ENCODE measurements at regions not wholly inside any gene's neighbourhood (a gene's known extent, or its start where the extent isn't known, plus 50 kb on each side); places are given as distances from the start of the nearest gene placed in this dataset.

DNA sequence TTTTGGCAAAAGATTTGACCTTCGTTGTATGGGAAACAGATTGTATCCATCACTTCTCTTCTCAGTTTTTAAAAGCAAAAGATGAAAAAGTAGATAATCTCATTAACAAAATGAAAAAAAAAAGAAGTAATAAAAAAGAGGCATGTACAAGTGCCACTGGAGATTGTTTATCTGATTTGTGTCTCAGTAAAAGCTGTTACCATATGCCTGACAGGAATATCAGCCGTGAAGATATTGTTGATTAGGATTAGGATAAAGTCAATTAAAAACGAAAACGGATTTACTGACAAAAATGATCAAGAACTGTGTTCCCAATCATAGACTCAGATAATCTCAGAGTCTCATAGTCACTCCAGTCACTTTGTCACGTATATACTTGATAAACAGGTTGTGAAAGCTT is 842.1 kb upstream of the SLC10A2 start:
- Histone ChIP-seq H3K27me3 (replicated peaks; ENCODE audit: insufficient read depth) (no peaks in the 10 kb centered on the region), H3K4me1 (ENCODE audit: insufficient read depth) (no peaks in the 10 kb centered on the region), H3K79me2 (ENCODE audit: insufficient read depth) (no peaks in the 10 kb centered on the region), H3K4me2 (ENCODE audit: unreplicated experiment) (no peak overlapping the region), H4K20me1 (ENCODE audit: insufficient read depth) (no peaks in the 10 kb centered on the region), H3K9me3 (ENCODE audit: low read depth) (no peaks in the 10 kb centered on the region), H3F3A (ENCODE audit: insufficient read depth) (no peaks in the 10 kb centered on the region), H3K27ac (no peak overlapping the region), H3K4me3 (no peak overlapping the region), H3K36me3 (ENCODE audit: low read depth) (no peaks in the 10 kb centered on the region), H3K9ac (no peak overlapping the region), H2AFZ (no peak overlapping the region), H3K9me2 (ENCODE audit: insufficient read depth) (no peaks in the 10 kb centered on the region)
- DNase-seq: no peak
- in situ Hi-C loops (cut with MboI): no loop called here
- TF ChIP-seq EZH2 (IDR thresholded peaks at IDR 0.05; ENCODE audit: insufficient read depth, poor library complexity, severe bottlenecking): no peak
- 27 to 29% methylated on average over 5 of the region's 5 CpGs for WGBS, 2 experiments (ENCODE audit: low coverage in 1 of 2, low lambda C conversion rate in 2 of 2, missing lambda C conversion rate in 2 of 2)

DNA sequence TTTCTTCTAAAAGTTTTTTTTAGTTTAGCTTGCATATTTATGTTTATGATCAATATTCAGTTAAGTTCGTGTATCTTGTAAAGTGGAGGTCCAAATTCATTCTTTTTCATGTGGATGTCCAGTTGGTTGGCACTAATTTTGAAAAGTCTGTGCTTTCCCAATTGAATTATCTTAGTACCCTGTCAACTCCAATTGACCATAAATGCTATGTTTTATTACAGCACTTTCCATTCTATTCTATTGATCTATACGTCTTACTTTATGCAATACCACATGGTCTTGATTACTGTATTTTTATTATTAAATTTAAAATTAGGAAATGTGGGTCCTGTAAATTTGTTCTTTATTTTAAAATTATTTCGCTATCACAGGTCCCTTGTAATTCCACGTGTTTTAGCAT is 837.6 kb upstream of the SLC10A2 start:
- Histone ChIP-seq H3K4me1 (ENCODE audit: insufficient read depth) (no peaks in the 10 kb centered on the region), H3K27me3 (replicated peaks; ENCODE audit: insufficient read depth) (no peaks in the 10 kb centered on the region), H3K79me2 (ENCODE audit: insufficient read depth) (no peaks in the 10 kb centered on the region), H3K36me3 (ENCODE audit: low read depth) (no peaks in the 10 kb centered on the region), H4K20me1 (ENCODE audit: insufficient read depth) (no peaks in the 10 kb centered on the region), H3K4me2 (ENCODE audit: unreplicated experiment) (no peak overlapping the region), H3K9me2 (ENCODE audit: insufficient read depth) (no peaks in the 10 kb centered on the region), H3K9ac (no peak overlapping the region), H3K9me3 (ENCODE audit: low read depth) (no peaks in the 10 kb centered on the region), H2AFZ (no peak overlapping the region), H3K4me3 (no peak overlapping the region), H3F3A (ENCODE audit: insufficient read depth) (no peaks in the 10 kb centered on the region), H3K27ac (no peak overlapping the region)
- in situ Hi-C loops (cut with MboI): no loop called here
- WGBS, 2 experiments (ENCODE audit: low coverage in 1 of 2, low lambda C conversion rate in 2 of 2, missing lambda C conversion rate in 2 of 2): 30 to 31% methylated on average over 4 of the region's 4 CpGs
- no peak for TF ChIP-seq EZH2phosphoT487 (IDR thresholded peaks at IDR 0.05; ENCODE audit: insufficient read depth, low read depth)
- no peak for TF ChIP-seq EZH2 (IDR thresholded peaks at IDR 0.05; ENCODE audit: insufficient read depth, poor library complexity, severe bottlenecking)
- no peak for DNase-seq

DNA sequence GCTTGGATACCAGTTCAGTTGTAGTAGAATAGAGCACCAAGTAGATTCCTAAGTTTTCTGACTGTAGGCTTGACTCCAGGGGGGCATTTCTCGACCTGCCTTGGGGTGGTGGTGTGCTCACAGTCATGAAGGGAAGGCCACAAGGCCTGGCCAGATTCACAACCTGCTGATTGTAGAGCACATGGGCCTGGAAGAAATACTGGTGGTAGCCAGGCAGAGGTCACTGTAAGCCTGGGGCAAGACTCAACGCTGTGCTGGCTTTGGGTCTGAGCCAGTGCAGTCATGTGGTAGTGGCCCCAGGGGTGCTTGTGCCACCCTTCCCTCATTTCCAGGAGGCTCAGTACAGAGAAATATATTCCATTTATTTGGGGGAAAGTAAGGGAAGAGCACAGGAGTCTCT is 832.3 kb upstream of the SLC10A2 start:
- Histone ChIP-seq H3K36me3 (ENCODE audit: low read depth) (no peaks in the 10 kb centered on the region), H3F3A (ENCODE audit: insufficient read depth) (no peaks in the 10 kb centered on the region), H3K9me3 (ENCODE audit: low read depth) (no peaks in the 10 kb centered on the region), H3K4me2 (ENCODE audit: unreplicated experiment) (no peak overlapping the region), H3K4me3 (no peak overlapping the region), H3K79me2 (ENCODE audit: insufficient read depth) (no peaks in the 10 kb centered on the region), H3K4me1 (ENCODE audit: insufficient read depth) (no peaks in the 10 kb centered on the region), H3K27ac (no peak overlapping the region), H3K9me2 (ENCODE audit: insufficient read depth) (no peaks in the 10 kb centered on the region), H4K20me1 (ENCODE audit: insufficient read depth) (no peaks in the 10 kb centered on the region), H3K27me3 (replicated peaks; ENCODE audit: insufficient read depth) (no peaks in the 10 kb centered on the region), H2AFZ (no peak overlapping the region), H3K9ac (no peak overlapping the region)
- no peak for DNase-seq
- TF ChIP-seq EZH2phosphoT487 (IDR thresholded peaks at IDR 0.05; ENCODE audit: insufficient read depth, low read depth): no peak
- in situ Hi-C loops (cut with MboI): no loop called here
- 20 to 40% methylated on average over 2 of the region's 2 CpGs for WGBS, 2 experiments (ENCODE audit: low coverage in 1 of 2, low lambda C conversion rate in 2 of 2, missing lambda C conversion rate in 2 of 2)

DNA sequence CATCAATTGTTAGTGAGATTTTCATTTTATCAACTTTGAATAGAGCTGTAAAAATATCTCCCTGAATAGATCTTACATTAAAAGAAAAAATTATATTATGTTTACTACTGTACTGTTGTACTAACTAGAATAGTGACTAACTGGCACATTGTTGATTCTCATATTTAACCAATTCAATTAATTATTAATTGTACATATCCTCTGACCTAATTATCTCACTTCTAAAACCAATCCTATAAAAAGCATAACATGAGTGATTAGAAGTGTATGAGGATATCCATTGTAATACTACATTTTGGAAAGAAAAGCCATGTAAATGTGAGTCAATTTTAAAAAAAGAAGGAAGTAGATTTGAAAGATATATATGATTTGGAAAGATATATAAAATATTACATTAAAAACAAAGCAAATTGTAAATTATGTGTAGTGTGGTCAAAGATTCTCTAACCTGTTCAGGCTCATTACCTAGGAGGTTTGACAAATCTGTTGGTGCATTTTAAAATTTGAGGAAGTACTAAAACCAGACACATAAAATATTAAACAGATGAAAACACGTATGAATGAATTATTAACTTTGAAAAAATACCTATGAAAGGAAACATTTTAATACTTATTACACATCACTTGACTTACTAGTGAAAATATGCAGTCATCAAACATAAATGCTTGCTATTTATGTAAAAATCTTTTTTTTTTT is 829.8 kb upstream of the SLC10A2 start:
- in situ Hi-C loops (cut with MboI): no loop called here
- TF ChIP-seq EZH2 (IDR thresholded peaks at IDR 0.05; ENCODE audit: insufficient read depth, poor library complexity, severe bottlenecking): no peak
- no peak for TF ChIP-seq EZH2phosphoT487 (IDR thresholded peaks at IDR 0.05; ENCODE audit: insufficient read depth, low read depth)
- no peak overlapping the region for H3K4me3 ChIP-seq
- 11 to 20% methylated on average over 1 of the region's 1 CpG for WGBS, 2 experiments (ENCODE audit: low coverage in 1 of 2, low lambda C conversion rate in 2 of 2, missing lambda C conversion rate in 2 of 2)
- H3K36me3 ChIP-seq (ENCODE audit: low read depth): no peaks in the 10 kb centered on the region
- no peaks in the 10 kb centered on the region for H3K9me2 ChIP-seq (ENCODE audit: insufficient read depth)
- no peaks in the 10 kb centered on the region for H3K4me1 ChIP-seq (ENCODE audit: insufficient read depth)
- no peak for DNase-seq
- no peaks in the 10 kb centered on the region for H4K20me1 ChIP-seq (ENCODE audit: insufficient read depth)
- no peak overlapping the region for H3K27ac ChIP-seq
- no peaks in the 10 kb centered on the region for H3K27me3 ChIP-seq (replicated peaks; ENCODE audit: insufficient read depth)
- no peak overlapping the region for H3K9ac ChIP-seq
- no peaks in the 10 kb centered on the region for H3F3A ChIP-seq (ENCODE audit: insufficient read depth)
- no peak overlapping the region for H3K4me2 ChIP-seq (ENCODE audit: unreplicated experiment)
- no peaks in the 10 kb centered on the region for H3K9me3 ChIP-seq (ENCODE audit: low read depth)
- no peaks in the 10 kb centered on the region for H3K79me2 ChIP-seq (ENCODE audit: insufficient read depth)
- no peak overlapping the region for H2AFZ ChIP-seq

GRCh38 chr13:103894626-103895025 is 828.4 kb upstream of the SLC10A2 start:
- Histone ChIP-seq H3K9me2 (ENCODE audit: insufficient read depth) (no peaks in the 10 kb centered on the region), H2AFZ (no peak overlapping the region), H3K4me3 (no peak overlapping the region), H3F3A (ENCODE audit: insufficient read depth) (no peaks in the 10 kb centered on the region), H3K9me3 (ENCODE audit: low read depth) (no peaks in the 10 kb centered on the region), H4K20me1 (ENCODE audit: insufficient read depth) (no peaks in the 10 kb centered on the region), H3K9ac (no peak overlapping the region), H3K27ac (no peak overlapping the region), H3K4me2 (ENCODE audit: unreplicated experiment) (no peak overlapping the region), H3K4me1 (ENCODE audit: insufficient read depth) (no peaks in the 10 kb centered on the region), H3K36me3 (ENCODE audit: low read depth) (no peaks in the 10 kb centered on the region), H3K27me3 (replicated peaks; ENCODE audit: insufficient read depth) (no peaks in the 10 kb centered on the region), H3K79me2 (ENCODE audit: insufficient read depth) (no peaks in the 10 kb centered on the region)
- TF ChIP-seq EZH2phosphoT487 (IDR thresholded peaks at IDR 0.05; ENCODE audit: insufficient read depth, low read depth) (no peak), EZH2 (IDR thresholded peaks at IDR 0.05; ENCODE audit: insufficient read depth, poor library complexity, severe bottlenecking) (no peak)
- in situ Hi-C loops (cut with MboI): no loop called here
- WGBS, 2 experiments (ENCODE audit: low coverage in 1 of 2, low lambda C conversion rate in 2 of 2, missing lambda C conversion rate in 2 of 2): 42 to 43% methylated on average over 5 of the region's 5 CpGs
- DNase-seq: no peak
